HG03354 (cell line): ENCODE measurements at regions not wholly inside any gene's neighbourhood (a gene's known extent, or its start where the extent isn't known, plus 50 kb on each side); places are given as distances from the start of the nearest gene placed in this dataset.
"Not testable (repeated sequence)": the region's sequence is repeated elsewhere in the genome, so short reads cannot be mapped to it uniquely, and the experiment has no call there.

Source experiments
- ATAC-seq: cut with Tn5 transposase; IDR thresholded peaks from one replicate; pipeline ENCODE4 v1.9.1; 2021; ENCODE audit warnings: mild to moderate bottlenecking; ENCODE audit not compliant: unreplicated experiment, poor library complexity, severe bottlenecking

DNA sequence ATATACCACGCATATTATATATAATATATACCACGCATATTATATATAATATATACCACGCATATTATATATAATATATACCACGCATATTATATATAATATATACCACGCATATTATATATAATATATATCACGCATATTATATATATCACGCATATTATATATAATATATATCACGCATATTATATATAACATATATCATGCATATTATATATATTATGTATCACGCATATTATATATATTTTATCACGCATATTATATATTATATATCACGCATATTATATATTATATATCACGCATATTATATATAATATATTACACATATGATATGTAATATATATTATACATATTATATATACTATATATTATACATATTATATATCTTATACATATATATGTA lies 1283.0 kb downstream of the EFNA5 start:
- ATAC-seq, result not testable (repeated sequence)

DNA sequence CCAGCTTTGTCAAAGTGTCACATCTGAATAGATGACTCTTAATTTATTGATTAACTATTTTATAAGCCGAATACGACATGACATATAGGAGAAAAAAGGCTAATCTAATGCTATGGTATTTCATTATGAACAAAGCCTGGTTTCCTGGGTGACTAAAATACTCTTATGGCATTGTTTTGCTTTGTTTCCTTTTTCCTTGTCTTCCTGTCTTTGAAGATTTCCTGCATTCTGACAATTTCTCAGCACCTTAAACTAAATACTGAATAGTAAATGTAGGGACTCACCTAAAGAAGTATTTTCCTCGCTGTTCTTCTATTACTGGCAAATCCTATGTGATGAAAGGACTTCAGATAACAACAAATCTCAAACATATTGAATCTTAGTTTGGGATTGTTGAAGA lies 1284.5 kb downstream of the EFNA5 start:
- no peak for ATAC-seq

DNA sequence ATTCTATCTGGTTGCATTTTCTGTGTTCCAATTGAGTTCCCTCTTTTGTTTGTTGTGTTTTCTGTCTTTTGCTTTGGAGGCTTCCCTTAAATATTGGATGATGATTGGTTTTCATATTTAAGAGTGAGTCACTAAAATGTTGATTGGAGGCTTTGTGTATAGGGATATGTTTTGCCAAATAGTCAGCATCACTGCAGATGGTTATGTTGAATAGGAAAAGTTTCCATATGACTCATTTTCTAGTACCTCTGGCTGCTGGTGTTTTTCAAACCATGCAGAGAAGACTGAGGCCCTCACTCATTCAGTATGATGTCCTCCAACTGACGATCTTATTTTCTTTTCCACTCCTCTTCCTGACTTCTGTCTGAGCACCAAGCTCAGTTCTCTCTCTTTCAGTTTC lies 1290.0 kb downstream of the EFNA5 start:
- ATAC-seq, result no peak

DNA sequence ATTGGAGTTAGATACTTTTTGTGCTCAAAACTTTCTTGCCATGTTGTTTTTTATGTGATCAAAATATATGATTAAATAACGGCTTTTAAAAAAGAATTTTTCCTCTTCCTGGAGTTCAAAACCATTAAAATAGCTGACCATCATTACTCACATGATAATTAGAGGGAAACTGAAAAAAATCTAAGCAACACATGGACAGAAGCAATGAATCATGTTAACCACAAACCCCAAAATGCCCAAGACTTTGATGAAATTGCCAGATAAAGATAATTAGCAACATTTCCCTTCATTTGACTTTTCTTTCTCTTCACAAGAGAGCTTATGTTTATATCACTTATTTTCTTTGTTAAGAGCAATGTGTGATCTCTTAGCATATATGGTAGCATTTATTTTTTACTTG lies 1294.2 kb downstream of the EFNA5 start:
- no peak for ATAC-seq

DNA sequence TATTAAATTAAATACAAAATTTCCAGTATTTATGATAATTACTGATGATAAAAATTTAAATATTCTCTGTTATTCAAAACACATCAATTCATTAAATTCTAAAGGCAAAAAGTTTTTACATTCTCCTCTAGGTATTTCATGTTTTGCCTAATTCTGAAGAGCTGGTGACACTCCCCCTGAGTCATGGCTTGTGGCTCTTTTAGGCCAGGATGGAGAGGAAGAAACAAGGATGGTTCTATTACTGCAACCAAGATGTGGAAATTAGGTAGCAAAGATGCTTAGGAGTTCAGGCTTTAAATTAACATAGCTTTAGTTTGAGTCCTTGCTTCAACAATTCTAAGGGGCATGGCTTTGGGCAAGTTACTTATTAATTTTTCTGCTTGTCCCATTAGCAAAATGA lies 1295.8 kb downstream of the EFNA5 start:
- ATAC-seq, result no peak

DNA sequence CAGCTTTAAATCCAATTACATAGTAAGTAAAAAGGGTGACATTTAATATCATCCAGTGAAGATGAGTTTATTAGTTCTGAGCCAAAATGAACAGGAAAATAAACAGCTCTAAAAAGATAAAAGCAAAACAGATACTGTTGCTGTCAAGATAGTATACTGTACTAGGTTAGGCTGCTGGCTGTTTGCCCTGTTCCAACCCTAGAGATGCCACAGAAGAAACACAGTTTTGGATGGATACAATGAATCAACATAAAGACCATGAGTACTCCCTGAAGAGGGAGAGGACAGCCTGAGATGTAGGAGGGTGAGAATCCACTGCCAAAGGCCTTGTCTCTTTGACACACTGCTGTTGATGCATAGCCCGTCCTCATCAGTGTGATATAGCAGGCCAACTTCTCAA lies 1302.7 kb downstream of the EFNA5 start:
- ATAC-seq, result no peak

DNA sequence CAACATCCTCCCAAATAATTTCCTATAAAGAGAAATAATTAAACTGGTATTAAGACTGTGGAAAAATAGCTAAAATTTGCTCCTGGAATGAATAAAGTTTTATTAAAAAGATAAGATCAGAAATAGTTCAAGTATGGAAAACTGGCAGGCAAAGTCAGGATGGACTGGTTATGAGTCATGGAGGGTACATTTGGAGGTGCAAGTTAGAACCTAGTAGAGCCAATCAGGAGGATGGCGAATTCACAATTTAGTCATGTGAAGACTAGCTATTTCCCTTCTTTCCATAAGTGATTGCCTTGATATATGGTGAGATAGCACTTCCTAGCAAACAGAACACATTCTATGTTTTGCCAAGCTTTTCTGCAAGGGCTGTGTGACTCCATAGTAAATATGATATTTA lies 1303.5 kb downstream of the EFNA5 start:
- ATAC-seq, result no peak

DNA sequence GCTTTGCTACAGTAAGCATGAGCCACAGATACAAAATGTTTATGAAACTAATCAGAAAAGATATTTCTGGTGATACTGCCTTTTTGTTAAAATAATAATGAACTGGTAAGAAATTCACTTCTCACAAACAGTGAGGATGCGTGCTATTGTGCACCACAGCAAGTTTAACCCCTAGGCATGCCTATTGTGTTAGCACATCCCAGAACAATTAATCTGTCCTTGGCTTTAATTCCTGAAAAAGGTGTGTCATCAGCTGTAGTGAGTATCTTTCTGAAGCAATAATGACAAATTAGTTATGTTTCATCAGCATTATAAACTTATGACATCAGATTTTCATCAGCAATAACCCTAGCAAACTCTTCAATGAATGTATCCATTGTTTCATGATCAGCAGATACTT lies 1307.2 kb downstream of the EFNA5 start:
- no peak for ATAC-seq

DNA sequence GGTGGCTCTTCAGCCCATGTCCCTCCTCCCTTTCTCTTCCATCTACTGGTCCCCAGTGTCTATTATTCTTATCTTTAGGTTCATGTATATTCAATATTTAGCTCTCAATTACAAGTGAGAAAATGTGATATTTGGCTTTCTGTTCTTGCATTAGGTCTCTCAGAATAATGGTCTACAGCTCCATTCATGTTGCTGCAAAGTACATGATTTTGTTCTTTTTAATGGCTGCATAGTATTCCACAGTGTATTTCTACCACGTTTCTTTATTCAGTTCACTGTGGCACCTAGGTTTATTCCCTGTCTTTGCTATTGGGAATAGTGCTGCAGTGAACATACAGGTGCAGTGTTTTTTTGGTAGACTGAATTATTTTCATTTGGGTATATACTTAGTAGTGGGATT lies 1308.8 kb downstream of the EFNA5 start:
- ATAC-seq, result no peak

DNA sequence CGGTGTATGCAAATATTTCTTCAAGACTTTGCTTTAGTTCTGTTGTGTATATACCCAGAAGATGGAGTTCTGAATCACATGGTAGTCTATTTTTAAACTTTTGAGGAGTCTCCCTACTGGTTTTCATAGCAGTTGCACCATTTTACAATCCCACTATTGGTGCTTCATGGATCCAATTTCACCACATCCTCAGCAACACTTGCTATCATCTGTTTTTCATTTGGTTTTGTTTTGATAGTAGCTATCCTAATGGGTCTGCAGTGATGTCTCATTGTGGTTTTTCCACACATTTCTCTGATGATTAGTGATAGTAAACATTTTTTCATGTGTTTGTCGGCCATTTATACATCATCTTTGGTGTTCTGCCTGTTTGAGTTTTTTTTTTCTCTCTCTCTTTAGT lies 1339.3 kb downstream of the EFNA5 start:
- ATAC-seq, result no peak

DNA sequence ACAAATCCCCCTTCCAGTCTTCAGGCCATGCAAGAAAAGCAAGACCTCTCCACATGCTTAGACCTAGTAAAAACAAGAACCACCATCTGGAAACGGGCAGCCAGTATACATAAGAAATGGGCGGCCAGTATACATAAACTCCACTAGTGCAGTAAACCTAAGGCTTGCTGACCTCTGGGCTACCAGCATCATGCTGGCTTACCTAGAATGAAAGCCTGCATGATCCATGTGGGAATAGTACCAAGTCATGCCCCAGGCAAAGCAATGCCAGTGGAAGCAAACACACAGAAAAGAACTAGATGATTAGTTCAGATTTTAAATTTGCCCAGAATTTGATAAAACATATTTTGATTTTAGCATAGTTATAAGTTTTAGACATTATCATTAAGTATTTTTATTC lies 1346.4 kb downstream of the EFNA5 start:
- no peak for ATAC-seq

DNA sequence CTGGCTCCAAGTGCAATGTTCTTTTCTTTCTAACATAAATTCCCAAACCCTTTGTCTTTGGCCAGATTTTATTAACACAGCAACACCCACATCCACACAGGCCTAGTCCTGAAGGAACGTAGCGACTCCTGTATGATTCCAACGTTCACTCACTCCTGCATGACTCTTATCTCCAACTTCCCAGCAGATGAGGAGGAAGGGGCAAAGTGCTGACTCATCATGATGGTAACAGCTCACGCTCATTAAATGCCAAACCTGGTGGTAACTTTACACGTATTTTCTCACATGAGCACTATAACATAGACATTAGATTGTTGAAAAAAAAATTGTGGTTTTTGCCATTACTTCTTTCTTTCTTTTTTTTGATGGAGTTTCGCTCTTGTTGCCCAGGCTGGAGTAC lies 1349.5 kb downstream of the EFNA5 start:
- ATAC-seq, result no peak

DNA sequence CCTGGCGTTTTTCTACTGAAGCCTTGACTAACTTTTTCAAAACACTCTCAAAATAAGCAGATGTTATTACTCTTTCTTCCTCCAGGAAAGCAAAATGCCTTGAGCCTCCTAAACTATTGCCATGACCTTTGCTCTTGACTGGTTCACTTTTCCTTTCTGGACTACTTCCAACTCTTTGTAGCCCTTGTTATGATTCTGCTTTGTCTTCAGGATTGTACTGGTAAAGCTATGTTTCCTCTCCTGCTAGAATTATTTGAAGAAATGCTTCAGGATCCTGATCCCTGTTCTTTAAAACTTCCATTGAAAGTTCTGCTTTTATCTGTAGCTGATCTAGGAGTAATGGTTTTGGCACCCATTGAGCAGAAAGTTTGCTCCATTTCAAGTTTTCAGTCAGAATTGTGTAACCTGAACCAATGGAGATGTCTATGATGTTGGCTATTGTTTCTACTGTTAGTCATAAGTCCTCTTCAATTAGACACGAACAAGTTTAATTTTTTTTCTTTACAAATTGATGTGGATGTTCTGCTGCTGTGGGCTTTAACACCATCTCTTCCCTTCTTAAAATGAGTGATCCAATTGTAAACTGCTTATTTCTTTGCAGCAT lies 1356.4 kb downstream of the EFNA5 start:
- no peak for ATAC-seq

DNA sequence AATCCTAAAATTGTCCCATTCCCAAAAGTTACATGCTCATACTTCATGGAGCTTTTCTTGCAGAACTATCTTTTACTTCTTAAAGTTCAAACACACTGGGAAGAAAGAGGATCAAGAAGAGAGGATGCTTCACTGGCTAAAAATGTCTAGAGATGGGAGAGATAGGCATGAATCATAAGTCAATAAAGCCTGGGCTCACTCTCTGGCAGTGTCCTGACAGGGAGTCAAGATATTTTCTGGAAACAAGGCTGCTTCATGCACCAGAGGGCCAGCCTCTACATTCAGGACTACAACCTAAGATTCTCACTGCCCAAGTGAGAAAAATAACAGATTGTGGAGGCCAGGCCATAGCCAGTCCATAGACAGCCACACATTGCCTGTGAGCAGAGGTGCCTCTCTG lies 1358.4 kb downstream of the EFNA5 start:
- no peak for ATAC-seq

DNA sequence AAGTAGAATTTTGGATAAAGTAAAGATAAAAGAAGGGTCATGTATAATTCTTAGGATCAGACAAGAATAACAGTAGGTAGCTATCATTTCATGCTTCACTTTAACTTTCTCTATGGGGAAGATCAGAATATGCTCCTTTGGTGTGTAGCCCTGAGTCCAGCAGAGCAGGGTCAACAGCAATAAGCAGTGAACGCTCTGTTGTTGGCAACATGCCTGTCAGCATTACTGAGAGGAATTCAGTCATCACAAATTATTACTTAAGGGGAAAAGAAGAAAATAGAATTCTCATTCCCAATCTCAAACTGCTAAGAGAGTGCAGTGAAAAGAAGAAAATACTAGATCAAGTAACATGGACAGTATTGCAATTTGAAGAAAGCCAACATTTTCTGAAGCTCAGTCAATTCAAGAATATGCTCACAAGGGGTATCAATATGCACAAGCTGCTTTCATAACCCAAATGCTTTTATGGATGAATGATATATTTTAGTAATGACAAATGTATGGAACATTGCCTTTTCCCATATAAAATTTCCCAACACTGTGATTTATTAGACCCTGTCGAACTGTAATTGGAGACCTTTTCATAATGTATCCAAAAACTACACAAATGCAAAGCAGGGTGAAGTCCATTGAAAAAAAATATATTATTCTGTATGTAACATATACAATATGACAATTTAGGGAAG lies 1359.4 kb downstream of the EFNA5 start:
- no peak for ATAC-seq

DNA sequence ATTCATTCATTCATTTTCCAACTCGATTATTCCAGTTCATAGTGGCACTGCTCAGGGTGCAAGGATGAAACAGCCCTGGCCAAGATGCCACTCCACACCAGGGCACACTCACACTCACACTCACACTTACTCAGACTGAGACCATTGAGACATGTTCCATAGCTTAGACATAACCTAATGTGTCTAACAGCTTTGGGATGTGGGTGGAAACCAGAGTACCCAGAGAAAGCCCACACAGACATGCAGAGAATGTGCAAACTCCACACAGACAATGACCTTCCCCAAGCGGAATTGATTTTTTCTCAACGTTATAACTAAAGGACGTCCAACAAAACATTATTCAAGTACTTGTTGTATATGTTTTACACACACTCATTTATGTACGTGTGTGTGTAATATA lies 1363.5 kb downstream of the EFNA5 start:
- no peak for ATAC-seq

DNA sequence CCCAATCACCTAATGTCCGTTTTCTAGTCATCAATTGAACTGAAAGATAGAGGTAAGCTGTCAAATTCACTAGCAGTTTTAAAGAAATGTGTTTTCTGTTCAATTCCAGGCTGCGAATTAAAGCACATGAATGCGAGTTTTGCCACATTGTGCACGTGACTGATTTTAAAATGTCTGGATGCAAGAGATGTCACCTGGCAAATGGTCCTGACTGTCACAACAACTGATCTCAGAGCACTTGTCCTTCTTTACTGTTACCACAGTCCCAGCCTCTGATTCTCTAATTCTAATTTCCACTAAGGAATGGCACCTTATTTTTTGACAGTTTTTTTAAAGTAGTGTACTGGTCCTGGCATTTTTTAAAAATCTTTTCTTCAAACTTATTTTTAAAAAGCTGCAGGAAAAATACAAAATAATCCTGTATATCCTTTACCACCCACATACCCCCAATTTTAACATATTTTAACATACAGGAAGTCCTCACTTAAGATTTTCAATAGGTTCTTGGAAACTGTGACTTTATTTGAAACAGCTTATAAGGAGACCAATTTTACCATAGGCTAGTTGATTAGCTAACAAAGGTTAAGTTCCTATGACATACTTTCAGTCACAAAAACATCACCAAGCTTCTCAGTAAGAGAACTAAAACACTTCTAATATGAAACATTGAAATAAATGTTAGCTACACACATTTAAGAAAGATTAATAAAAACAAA lies 1364.3 kb downstream of the EFNA5 start:
- no peak for ATAC-seq

DNA sequence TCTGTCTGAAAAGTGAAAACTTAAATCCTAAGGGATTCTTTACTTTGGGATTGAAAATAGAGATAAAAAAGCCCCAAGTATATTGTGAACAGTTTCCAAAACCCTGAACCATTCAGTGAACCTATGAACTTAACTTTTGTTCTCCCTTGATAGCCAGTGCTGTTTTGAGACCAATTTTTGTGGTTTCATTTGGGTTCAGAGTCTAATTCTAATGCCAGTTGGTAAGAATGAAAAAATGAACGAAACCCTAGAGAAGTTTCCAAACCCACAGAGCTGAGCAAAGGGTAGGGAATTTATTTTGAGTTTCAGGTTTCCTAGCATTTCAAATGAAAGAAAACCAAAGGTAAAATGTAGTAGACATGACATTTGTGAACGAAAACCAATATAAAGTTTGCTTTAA lies 1366.8 kb downstream of the EFNA5 start:
- no peak for ATAC-seq

DNA sequence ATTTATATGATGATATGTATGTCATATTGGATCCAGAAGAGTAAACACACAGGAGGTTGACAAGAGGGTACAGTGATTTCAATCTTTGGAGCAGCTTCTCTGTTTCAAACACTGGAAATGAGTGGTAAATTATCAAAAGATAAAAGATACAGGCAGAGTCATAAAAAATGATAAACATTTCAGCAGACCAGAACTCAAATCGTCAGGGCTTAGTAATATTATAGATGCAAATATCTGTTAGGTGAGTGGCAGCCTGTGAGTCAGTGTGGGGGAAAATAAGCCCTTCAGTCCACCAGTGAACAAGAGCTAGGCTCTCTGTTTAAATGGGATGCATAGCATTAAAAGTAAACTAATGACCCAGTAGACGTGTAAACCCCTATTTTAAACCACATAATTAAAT lies 1378.1 kb downstream of the EFNA5 start:
- ATAC-seq, result no peak

DNA sequence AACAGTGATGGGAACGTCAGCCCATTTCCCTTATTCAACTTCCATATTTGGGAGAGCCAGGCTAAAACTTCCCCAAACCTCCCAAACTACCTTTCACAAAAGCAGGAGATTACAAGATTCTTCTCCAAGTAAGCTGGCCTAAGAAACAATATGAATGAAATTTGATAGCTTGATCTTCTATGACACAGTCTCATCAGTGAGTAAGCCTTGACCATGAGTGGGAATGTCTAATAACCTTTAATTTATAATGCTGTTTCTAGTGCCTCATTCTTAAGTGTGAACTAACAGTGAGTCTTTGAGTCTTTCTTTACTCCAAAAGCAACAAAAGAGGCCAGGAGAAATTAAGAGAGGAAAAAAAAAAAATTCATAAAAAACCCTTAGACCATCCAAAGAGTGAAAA lies 1379.9 kb downstream of the EFNA5 start:
- ATAC-seq, result no peak

DNA sequence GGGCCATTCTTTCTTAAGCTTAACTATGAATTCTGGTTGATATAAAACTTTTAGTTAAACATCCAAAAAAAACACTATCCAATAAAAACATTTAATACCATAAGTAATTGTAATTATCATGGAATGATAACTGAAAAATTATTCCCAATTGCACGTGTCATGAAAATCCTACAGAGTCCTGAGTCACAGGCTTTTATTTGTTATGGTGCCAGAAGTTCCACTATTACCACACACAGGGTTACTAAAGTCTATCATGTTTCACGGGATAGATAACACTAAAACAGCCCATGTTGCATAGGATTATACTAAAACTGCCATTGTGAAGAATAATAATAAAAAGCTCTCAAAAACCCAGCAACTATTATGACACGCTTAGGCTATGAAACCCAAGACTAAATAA lies 1381.8 kb downstream of the EFNA5 start:
- ATAC-seq, result no peak
